K562 (cell line): ENCODE measurements at regions not wholly inside any gene's neighbourhood (a gene's known extent, or its start where the extent isn't known, plus 50 kb on each side); places are given as distances from the start of the nearest gene placed in this dataset.

Experiments
- ATAC-seq: fragments of 200-7000 bp; cut with Tn5 transposase; 3 replicates; pipeline ENCODE4 v1.9.1; 2020; ENCODE audit warnings: moderate library complexity
- BruUV-seq: library from RNA; stranded (reverse); fragments of 400-500 nt; replicated peaks from 2 replicates; lab custom pipeline; 2021; lab: Mats Ljungman, UMichigan
- CTCF ChIA-PET: fragments of 300-600 bp; formaldehyde crosslinking; extraction: SDS; loops from one replicate; lab custom pipeline; 2021; ENCODE audit warnings: low intra/inter-chr PET ratio; lab: Yijun Ruan, JAX
- POLR2A ChIA-PET: fragments of 300-600, 350-650 bp; sonication (Branson Sonifier 250); formaldehyde crosslinking; extraction: SDS; loops from one replicate; lab custom pipeline; 2021; ENCODE audit warnings: antibody characterized with exemption, inconsistent platforms; lab: Yijun Ruan, JAX
- DNase-seq, 4 experiments: peaks; one replicate each; pipeline versions ENCODE4 v3.0.0 to v3.0.0-alpha.2; 2011 to 2018; ENCODE audit warnings: low spot score in 3 of 4, mixed read lengths in 3 of 4; ENCODE audit errors: extremely low read depth in 1 of 4
- FAIRE-seq: peaks from 2 replicates; lab custom pipeline; 2011; peaks lifted over from hg19 to GRCh38; lab: Jason Lieb, UNC
- H2AFZ ChIP-seq: 2 replicates; pipeline ENCODE4 v1.6.0; 2011; ENCODE audit warnings: low read depth, low read length, control low read depth, inconsistent platforms
- H3K27ac ChIP-seq: fragments of 200-600 bp; 3 replicates; pipeline ENCODE4 v1.8.0; 2011; ENCODE audit warnings: low read depth, mild to moderate bottlenecking, control low read depth, inconsistent platforms, low read length, moderate library complexity, mixed read lengths; ENCODE audit errors: extremely low read depth
- H3K27me3 ChIP-seq, 2 experiments: fragments of 300-600 bp in 1 of 2; 2 replicates in 1 of 2; 3 replicates in 1 of 2; pipeline versions ENCODE4 v1.6.0 to v1.8.0; 2011; ENCODE audit warnings: inconsistent platforms in 2 of 2, low read length in 2 of 2, mild to moderate bottlenecking in 1 of 2, mixed read lengths in 1 of 2, moderate library complexity in 1 of 2; ENCODE audit not compliant: control insufficient read depth in 2 of 2, insufficient read depth in 2 of 2
- H3K36me3 ChIP-seq: fragments of 300-600 bp; 3 replicates; pipeline ENCODE4 v1.8.0; 2011; ENCODE audit warnings: mild to moderate bottlenecking, low read length, inconsistent platforms; ENCODE audit not compliant: control insufficient read depth, insufficient read depth
- H3K4me1 ChIP-seq, 2 experiments: fragments of 200-600 bp in 1 of 2; replicated peaks in 1 of 2; 2 replicates in 1 of 2; 3 replicates in 1 of 2; pipeline versions ENCODE4 v1.5.1 to v1.8.0; 2011; ENCODE audit warnings: inconsistent platforms in 2 of 2, low read length in 2 of 2, mild to moderate bottlenecking in 1 of 2, mixed read lengths in 1 of 2, moderate library complexity in 1 of 2; ENCODE audit not compliant: control insufficient read depth in 2 of 2, insufficient read depth in 2 of 2
- H3K4me2 ChIP-seq: 2 replicates; pipeline ENCODE4 v1.6.1; 2011; ENCODE audit warnings: low read length, control low read depth, inconsistent platforms, mixed read lengths; ENCODE audit not compliant: insufficient read depth
- H3K4me3 ChIP-seq: fragments of 200-600 bp; sonication (generic), shearing (Covaris generic); 2 replicates; pipeline ENCODE4 v1.5.1; 2016; ENCODE audit warnings: control low read depth, inconsistent platforms
- H3K79me2 ChIP-seq: fragments of 200-600 bp; 3 replicates; pipeline ENCODE4 v1.8.0; 2011; ENCODE audit warnings: low read length, inconsistent platforms; ENCODE audit not compliant: control insufficient read depth, insufficient read depth
- H3K9ac ChIP-seq, 2 experiments: 2 replicates each; pipeline versions ENCODE4 v1.6.0 to v1.6.1; 2011; ENCODE audit warnings: low read depth in 2 of 2, low read length in 2 of 2, control low read depth in 1 of 2, inconsistent platforms in 1 of 2, mild to moderate bottlenecking in 1 of 2, mixed read lengths in 1 of 2; ENCODE audit not compliant: insufficient read depth in 1 of 2
- H3K9me1 ChIP-seq: one replicate; pipeline ENCODE4 v1.6.0; 2011; ENCODE audit warnings: inconsistent platforms, mild to moderate bottlenecking, low read length, moderate library complexity; ENCODE audit not compliant: control insufficient read depth, insufficient read depth
- H3K9me3 ChIP-seq: replicated peaks from 2 replicates; pipeline ENCODE4 v1.5.1; 2011; ENCODE audit warnings: low read depth, low read length, inconsistent platforms; ENCODE audit not compliant: control insufficient read depth, insufficient read depth
- H4K20me1 ChIP-seq: replicated peaks from 2 replicates; pipeline ENCODE4 v1.6.1; 2011; ENCODE audit warnings: low read length, inconsistent platforms, mixed read lengths; ENCODE audit not compliant: control insufficient read depth, insufficient read depth
- CEBPG ChIP-seq, 3 experiments: fragments of 200-800 bp in 1 of 3; sonication (Bioruptor generic) in 1 of 3; sonication (generic) in 1 of 3; formaldehyde crosslinking in 1 of 3; IDR thresholded peaks in 2 of 3; conservative IDR thresholded peaks in 1 of 3; 2 replicates each; pipeline versions ENCODE4 v1.6.1 to v1.8.0; 2016 to 2022; ENCODE audit warnings: missing compliant biosample characterization in 2 of 3, missing genetic modification characterization in 2 of 3, mild to moderate bottlenecking in 1 of 3, missing genetic modification reagents in 1 of 3
- CHD7 ChIP-seq: fragments of 200-600 bp; sonication (generic); IDR thresholded peaks from one replicate; pipeline ENCODE4 v1.6.1; 2012; ENCODE audit warnings: mild to moderate bottlenecking, low read depth, low read length, inconsistent platforms
- HOMEZ ChIP-seq: fragments of 250-450 bp; sonication (Bioruptor Pico); IDR thresholded peaks from 2 replicates; pipeline ENCODE4 v1.4.0; 2020; ENCODE audit warnings: mild to moderate bottlenecking, moderate library complexity
- NFYB ChIP-seq: IDR thresholded peaks from 2 replicates; pipeline ENCODE4 v1.6.1; 2011; ENCODE audit warnings: mild to moderate bottlenecking, moderate library complexity; ENCODE audit not compliant: insufficient read length; ENCODE audit errors: extremely low read depth
- PTBP1 ChIP-seq: fragments of 200-400 bp; formaldehyde crosslinking; IDR thresholded peaks from 2 replicates; pipeline ENCODE4 v1.6.1; 2017; ENCODE audit warnings: low read depth, low read length
- RBM14 ChIP-seq: fragments of 200-400 bp; formaldehyde crosslinking; IDR thresholded peaks from 2 replicates; pipeline ENCODE4 v1.6.1; 2018; ENCODE audit warnings: low read depth, mild to moderate bottlenecking, low read length, moderate library complexity, borderline replicate concordance; ENCODE audit not compliant: insufficient read depth
- RFX7 ChIP-seq: fragments of 250-450 bp; sonication (Bioruptor Pico); IDR thresholded peaks from 2 replicates; pipeline ENCODE4 v1.5.1; 2021; ENCODE audit warnings: mild to moderate bottlenecking
- WGBS: fragments of 100-300 bp; shearing (Covaris generic); methylation state at CpG from one replicate; pipeline ENCODE4 v1.1.6; 2016; ENCODE audit warnings: low coverage, mixed read lengths; ENCODE audit not compliant: insufficient coverage; ENCODE audit errors: missing lambda C conversion rate; 5-methylcytosine and 5-hydroxymethylcytosine counted together
- in situ Hi-C: fragments of 300-500 bp; cut with MboI; formaldehyde crosslinking; loops from 4 replicates; pipeline ENCODE4 v1.15.0; 2018; ENCODE audit warnings: inconsistent platforms, mixed read lengths
- intact Hi-C: fragments of 100-400 bp; cut with micrococcal nuclease; formaldehyde crosslinking; loops from 2 replicates; pipeline ENCODE4 v1.14.2; 2022

GRCh38 chr10:43839973-43840372 is 191.3 kb upstream of the ZNF32 start:
- CTCF ChIA-PET = no interaction called here
- Histone ChIP-seq H3K4me1 (no peaks in the 10 kb centered on the region), H3K9ac (no peak overlapping the region), H4K20me1 (no peaks in the 10 kb centered on the region), H3K36me3 (no peaks in the 10 kb centered on the region), H3K27ac (no peak overlapping the region), H3K9me3 (no peaks in the 10 kb centered on the region), H3K4me3 (no peak overlapping the region), H2AFZ (no peak overlapping the region), H3K79me2 (no peaks in the 10 kb centered on the region), H3K27me3 (peaks cover 0 to 6% of the 10 kb centered on the region in 2 experiments; a peak in 1 of 5 replicates), H3K9me1 (no peaks in the 10 kb centered on the region), H3K4me2 (no peak overlapping the region)
- FAIRE-seq (no peak), ATAC-seq (no peak), DNase-seq (no peak)
- WGBS = 2% methylated on average over 3 of the region's 3 CpGs
- POLR2A ChIA-PET = no interaction called here
- in situ Hi-C loops = no loop called here
- intact Hi-C loops = no loop called here
- BruUV-seq = no TSS peak
- TF ChIP-seq RBM14 (no peak), PTBP1 (no peak), RFX7 (CRISPR knock-in tag) (no peak), CHD7 (no peak), CEBPG (CRISPR knock-in tag; IDR thresholded peaks at IDR 0.05) (no peak), CEBPG (tag; conservative IDR thresholded peaks at IDR 0.05 in 1 of 2, IDR thresholded peaks at IDR 0.05 in 1 of 2) (no peak), HOMEZ (CRISPR knock-in tag) (no peak), NFYB (no peak)
